ENCODE measurements at regions not wholly inside any gene's neighbourhood (a gene's known extent, or its start where the extent isn't known, plus 50 kb on each side); places are given as distances from the start of the nearest gene placed in this dataset.

DNA sequence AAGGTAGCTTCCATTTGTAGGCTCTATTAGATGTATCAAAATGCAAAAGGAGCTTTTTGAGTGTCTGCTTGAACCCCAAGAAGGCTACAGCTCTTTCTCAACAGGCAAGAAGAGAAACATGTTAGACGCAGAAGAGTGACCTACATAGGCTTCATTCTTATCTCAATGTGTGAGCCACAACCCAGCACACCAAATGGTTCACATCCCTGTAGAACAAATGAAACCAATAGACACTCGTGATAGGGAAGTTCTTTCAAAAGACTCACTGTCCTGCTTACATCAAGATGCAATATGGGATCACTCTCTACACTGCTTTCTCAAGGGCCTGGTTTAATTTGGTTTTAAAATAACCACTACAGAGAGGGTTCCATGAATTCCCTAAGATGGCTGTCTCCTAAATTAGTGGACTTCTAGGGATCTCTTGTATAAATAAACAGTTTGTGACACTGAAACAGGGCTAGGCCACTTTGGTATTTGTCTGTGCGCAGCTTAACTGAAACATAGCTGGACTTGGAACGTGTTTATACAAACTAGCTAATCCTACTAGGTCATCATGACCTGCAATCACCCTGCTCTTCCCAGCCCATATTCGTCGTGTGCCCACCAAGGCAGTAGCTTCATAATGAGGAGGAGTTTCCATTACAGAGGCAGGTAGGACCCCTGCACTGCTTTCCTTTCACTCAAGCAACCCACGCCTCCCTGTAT is 225.4 kb upstream of the PREP start:
- no peak for DNase-seq

DNA sequence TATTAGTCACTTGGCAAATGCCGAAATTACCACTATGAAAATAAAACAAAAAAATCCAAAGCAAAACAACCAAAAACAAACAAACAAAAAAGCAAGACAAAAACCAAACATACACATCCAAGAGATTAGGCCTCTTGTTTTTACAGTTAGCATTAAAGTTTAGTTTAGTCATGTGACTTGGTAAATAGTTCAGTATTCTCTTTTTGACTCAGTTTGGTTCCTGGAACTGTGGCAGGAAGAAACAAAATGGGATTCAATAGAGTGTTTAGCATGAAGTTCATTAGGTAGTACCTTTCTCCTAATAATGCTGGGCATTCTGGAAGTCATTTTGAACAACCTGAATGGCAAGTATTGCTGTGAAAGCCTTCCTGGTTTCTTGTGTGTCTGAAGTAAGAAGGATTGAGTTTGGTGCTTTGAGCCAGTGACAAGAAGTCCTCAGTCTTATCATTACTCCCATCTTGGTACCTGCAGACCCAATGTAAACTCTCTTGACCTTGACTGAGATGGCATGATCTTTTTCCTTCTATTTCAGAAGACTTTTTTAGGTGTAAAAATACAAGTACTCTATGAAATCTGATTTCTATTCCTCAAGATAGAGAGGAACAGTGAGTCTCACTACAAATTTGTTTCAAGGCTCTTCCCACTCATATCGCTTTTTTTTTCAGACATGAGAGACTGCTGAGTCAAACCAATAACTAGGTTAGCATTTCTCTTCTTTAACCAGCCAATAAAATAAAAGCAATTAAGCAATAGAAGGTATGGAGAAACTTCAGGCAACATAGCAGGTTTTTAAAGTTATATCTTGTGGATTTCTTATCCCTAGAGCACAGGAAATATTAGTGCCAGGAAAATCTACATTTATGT is 223.6 kb upstream of the PREP start:
- no peak for DNase-seq

DNA sequence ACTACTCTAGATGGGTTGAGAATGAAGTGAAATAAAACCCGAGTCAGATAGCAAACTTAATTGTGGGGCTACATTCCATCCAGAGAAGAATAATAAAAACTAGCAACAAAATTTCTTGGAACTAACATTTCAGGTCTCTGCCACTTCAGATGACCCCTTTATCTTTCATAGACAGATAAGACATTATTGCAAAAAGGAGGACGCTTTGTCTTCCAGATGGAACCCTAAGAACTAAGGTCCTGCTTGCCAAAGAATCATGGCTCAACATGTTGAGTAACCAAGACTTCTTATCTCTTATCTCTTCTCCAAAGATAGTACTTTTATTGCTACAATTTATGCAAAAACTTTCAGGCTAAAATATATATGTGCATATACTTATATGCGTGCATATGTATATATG is 221.1 kb upstream of the PREP start:
- no peak for DNase-seq

DNA sequence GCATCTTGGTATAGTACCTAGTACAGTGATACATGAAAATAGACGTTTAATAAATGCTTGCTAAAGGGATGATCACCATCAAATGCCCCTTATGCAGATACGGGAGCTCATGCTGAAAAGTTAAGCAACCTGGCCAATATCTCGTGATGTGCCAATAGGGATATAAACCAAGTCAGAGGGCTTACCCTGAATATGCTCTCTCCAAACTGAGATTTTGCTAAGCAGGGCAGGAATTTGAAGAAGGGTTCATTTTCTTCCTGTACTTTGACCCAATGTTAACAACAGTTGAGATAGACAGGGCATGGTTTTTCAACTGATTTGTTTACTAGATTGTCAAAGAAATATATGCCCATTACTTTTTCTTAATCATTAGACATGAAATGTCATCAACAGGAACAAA is 219.3 kb upstream of the PREP start:
- DNase-seq, result no peak

DNA sequence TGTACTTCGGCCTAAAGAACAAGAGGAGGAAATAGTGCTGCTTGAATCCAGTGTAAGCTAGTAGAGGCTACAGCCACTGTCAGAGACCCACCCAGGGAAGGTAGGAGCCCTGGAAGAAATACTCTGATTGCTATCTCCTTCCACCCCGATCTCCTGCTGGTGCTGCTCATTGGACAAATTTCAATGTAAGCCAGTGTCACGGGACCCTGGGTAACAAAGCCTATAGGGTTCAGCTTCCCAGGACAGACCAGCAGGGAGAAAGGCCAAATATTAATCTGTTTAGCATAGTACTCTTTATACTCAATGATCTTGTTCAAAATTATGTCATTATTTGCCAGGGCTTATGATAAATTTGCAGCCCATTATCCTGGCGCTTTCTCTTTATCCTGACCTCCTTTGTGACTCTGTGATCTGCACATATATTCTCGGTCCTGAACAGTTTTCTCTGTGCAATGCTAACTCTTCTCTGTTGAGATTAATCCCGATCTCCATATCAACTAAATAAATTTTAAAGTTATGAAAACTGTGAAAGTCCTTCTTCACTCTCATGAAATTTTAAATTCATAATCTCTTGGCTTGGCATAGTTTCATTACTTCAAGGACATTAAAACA is 218.8 kb upstream of the PREP start:
- no peak for DNase-seq

DNA sequence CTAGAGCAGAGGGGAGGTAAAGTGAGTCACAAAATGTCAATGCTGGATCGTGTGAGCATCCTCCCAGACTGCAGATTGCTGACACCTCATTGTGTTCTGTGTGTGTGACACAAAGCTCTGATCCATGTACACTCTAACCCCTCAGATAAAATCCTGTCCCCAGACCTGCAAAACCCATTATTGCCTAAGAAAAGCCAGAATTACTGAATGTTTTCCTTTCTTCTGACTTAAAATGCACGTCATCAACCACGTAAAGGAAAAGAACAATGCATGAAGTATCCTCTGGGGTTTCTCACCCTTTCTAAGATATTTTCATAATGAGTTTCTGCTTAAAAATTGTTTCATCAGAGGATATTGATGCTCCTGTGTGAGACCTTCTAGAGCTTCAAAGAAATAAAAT is 218.0 kb upstream of the PREP start:
- no peak for DNase-seq

GRCh38 chr6:105619971-105620741 is 217.3 kb upstream of the PREP start:
- DNase-seq, result no peak

DNA sequence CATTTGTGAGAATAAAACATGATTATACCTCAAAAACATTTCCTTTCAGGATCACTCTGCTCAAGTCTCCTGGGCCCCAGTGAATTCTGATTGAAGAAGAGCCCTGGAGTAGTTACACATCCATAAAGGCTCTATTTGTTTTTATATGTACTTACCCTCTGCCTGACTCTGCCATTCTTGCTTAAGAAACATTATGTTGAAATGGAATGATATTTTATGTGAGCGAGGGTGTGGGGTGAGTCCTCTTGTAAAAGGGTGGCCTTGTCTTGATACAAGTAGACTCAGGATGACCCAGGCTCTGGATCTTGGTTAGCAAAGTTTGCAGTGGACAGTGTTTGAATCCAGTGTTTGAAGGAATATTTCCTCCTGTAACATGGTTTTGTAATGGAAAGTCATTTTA is 215.4 kb upstream of the PREP start:
- no peak for DNase-seq

GRCh38 chr6:105616521-105616920 is 213.6 kb upstream of the PREP start:
- DNase-seq, result no peak

- no peak for DNase-seq
Measured at GRCh38 chr6:105611606-105612005, 208.7 kb upstream of the PREP start.

DNA sequence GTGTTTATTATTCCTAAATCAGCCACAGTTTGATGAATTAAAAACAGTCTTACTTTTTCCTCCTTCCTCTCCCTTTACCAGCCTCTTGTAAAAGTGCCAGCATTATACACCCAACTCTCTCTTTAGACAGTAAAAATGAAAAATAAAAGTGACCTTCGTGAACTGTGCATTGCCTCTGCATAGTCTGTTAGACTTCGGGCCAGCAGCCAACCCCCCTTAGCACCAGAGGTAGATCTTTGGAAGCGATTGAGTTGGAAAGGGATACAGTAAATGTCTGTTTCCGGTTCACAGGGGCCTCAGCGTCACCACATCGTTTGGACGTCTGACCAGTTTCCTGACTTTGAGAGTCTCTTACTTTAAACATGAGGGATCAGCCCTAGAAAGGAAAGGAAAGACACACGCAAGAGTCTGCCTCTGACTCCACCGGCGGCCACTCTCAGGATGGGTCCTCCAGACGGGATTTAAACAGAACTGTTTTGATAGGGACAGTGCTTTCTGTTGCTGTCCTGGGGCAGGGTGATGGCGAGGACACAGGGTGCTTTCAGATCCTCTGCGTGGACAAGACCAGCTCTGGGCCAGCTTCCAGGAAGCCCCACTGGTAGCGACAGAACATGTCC is 206.6 kb upstream of the PREP start:
- DNase-seq, result no peak

DNA sequence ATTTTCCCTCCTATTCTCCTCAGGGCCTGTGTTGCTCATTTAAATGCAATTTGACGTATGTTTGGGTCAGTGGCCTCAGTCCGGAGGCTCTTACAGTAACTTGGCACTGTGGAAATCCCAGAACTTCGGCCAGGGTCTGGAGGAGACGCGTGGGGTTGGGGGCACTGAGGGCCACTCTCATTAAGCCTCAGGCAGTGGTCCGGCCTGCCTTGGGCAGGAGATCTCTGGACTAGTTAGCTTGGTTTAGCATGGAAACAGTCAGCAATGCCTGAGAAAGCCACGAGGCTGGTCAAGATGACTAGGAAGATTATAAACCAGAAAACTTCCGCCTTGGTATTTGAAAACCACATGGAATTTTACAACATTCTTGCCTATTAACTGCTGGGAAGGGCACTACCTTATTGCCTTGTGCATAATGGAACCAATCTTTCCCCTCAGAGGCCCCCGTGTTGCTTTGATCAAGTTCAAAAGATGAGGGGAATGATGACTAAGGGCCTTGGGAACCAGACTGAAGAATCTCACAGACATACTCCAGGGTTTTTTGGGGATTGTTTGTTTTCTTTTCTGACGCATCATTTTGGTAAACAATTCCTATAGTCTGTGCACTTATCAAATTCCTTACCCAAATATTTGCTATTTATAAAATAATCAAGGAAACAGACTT is 206.0 kb upstream of the PREP start:
- DNase-seq, result no peak

GRCh38 chr6:105607636-105608621 is 205.0 kb upstream of the PREP start:
- no peak for DNase-seq

DNA sequence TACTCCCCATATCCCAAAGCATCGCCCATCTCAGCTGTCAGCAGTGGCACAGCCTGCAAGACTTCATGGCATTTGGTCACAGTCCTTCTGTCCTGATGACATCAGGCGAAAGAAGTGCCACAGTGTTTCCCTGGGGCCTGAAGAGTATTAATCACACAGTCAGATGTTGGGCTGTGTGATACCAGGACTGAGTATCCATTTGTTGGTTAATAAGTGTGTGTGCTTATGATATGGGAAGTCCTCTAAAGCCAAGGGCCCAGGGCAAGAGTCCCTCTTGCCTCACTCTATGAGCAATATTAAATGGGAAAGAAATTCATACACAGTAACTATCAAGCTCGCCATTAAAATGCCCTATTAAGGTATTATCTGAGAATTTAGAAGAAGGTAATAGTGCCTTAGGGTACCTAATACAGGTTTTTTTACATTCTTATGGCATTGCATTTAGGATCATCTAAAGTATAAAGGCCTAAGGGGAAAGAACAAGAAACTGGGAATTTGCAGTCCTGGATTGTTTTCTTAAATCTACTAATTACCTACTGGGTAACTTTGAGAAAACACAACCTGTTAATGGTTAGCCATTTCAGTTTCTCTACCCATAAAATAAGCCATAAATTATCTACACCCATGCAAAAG is 204.1 kb upstream of the PREP start:
- no peak for DNase-seq

- no peak for DNase-seq
Measured at GRCh38 chr6:105604587-105604884, 201.7 kb upstream of the PREP start.

GRCh38 chr6:105603788-105604586 is 201.1 kb upstream of the PREP start:
- DNase-seq, result no peak

- peak; percentile 52 for DNase-seq
Measured at GRCh38 chr6:105601541-105602236, 198.8 kb upstream of the PREP start.

GRCh38 chr6:105600336-105601260 is 197.7 kb upstream of the PREP start:
- DNase-seq, result no peak

Data from RPMI8226 (cell line).